Upper lobe of left lung (tissue), 6 donors: ENCODE measurements at regions not wholly inside any gene's neighbourhood (a gene's known extent, or its start where the extent isn't known, plus 50 kb on each side); places are given as distances from the start of the nearest gene placed in this dataset.
"Not testable (repeated sequence)": the region's sequence is repeated elsewhere in the genome, so short reads cannot be mapped to it uniquely, and the experiment has no call there.

Experiments
- ATAC-seq, 2 donors: fragments of 200-7000 bp; cut with Tn5 transposase; one replicate each; pipeline ENCODE4 v1.9.1; 2022; ENCODE audit warnings: mild to moderate bottlenecking in 2 of 2, moderate library complexity in 2 of 2; ENCODE audit not compliant: low FRiP score in 2 of 2
- DNase-seq, 2 donors: peaks; one replicate each; pipeline ENCODE4 v3.0.0-alpha.2; 2019 to 2020
- H3K27ac ChIP-seq, 4 donors: fragments of 200-600 bp; sonication (generic); one replicate each; pipeline ENCODE4 v1.5.1; 2016 to 2019
- H3K27me3 ChIP-seq, 4 donors: fragments of 200-600 bp; sonication (generic); one replicate each; pipeline ENCODE4 v1.5.1; 2017 to 2019
- H3K36me3 ChIP-seq, 4 donors: fragments of 200-600 bp; sonication (generic); one replicate each; pipeline ENCODE4 v1.5.1; 2016 to 2019
- H3K4me1 ChIP-seq, 4 donors: fragments of 200-600 bp; sonication (generic); one replicate each; pipeline ENCODE4 v1.5.1; 2018 to 2019
- H3K4me3 ChIP-seq, 4 donors: fragments of 200-600 bp; sonication (generic); one replicate each; pipeline ENCODE4 v1.5.1; 2017 to 2019; ENCODE audit warnings: mild to moderate bottlenecking in 2 of 4, moderate library complexity in 1 of 4
- H3K9me3 ChIP-seq, 4 donors: fragments of 200-600 bp; sonication (generic); one replicate each; pipeline ENCODE4 v1.5.1; 2018 to 2019
- CTCF ChIP-seq, 6 experiments: fragments of 450-650 bp in 4 of 6; fragments of 200-600 bp in 2 of 6; sonication (generic) in 2 of 6; IDR thresholded peaks; one replicate each; pipeline ENCODE4 v1.5.1; 2016 to 2019; ENCODE audit warnings: antibody characterized with exemption in 6 of 6
- EP300 ChIP-seq, 4 donors: sonication (generic); formaldehyde crosslinking; IDR thresholded peaks; one replicate each; pipeline ENCODE4 v1.5.1; 2017; ENCODE audit warnings: antibody characterized with exemption in 4 of 4, control low read depth in 2 of 4
- POLR2A ChIP-seq, 4 donors: fragments of 450-650 bp; IDR thresholded peaks; one replicate each; pipeline ENCODE4 v1.5.1; 2016 to 2017; ENCODE audit warnings: antibody characterized with exemption in 4 of 4, mild to moderate bottlenecking in 2 of 4
- POLR2AphosphoS5 ChIP-seq, 2 donors: sonication (generic); formaldehyde crosslinking; IDR thresholded peaks; one replicate each; pipeline ENCODE4 v1.5.1; 2017; ENCODE audit warnings: antibody characterized with exemption in 2 of 2
- WGBS, 2 donors: methylation state at CpG; one replicate each; pipeline ENCODE4 v1.1.5; 2017 to 2018; 5-methylcytosine and 5-hydroxymethylcytosine counted together
- donor health status: DM: no; HTN: no; CAD: no; lungs with moderate emphysema.
- donor health status: DM: no; HTN: yes; CAD: no; lungs with severe emphysema.

GRCh38 chr4:94068753-94069719 is 138.6 kb upstream of the SMARCAD1 start:
- no peak for TF ChIP-seq POLR2A (IDR thresholded peaks at IDR 0.05)
- no peak for TF ChIP-seq POLR2AphosphoS5 (IDR thresholded peaks at IDR 0.05)
- no peak for TF ChIP-seq EP300 (IDR thresholded peaks at IDR 0.05)
- no peak for TF ChIP-seq CTCF (IDR thresholded peaks at IDR 0.05)
- no peak overlapping the region for H3K27ac ChIP-seq
- H3K36me3 ChIP-seq, result no peaks in the 10 kb centered on the region
- H3K4me3 ChIP-seq, result no peak overlapping the region
- H3K4me1 ChIP-seq, result no peaks in the 10 kb centered on the region
- no peaks in the 10 kb centered on the region for H3K9me3 ChIP-seq
- H3K27me3 ChIP-seq, result no peaks in the 10 kb centered on the region
- 54 to 65% methylated on average over 8 of the region's 8 CpGs for WGBS, 2 donors
- ATAC-seq (no peak), DNase-seq (no peak)

GRCh38 chr4:94076498-94076897 is 131.2 kb upstream of the SMARCAD1 start:
- H3K36me3 ChIP-seq, result no peaks in the 10 kb centered on the region
- WGBS, 2 donors, result 56 to 81% methylated on average over 1 of the region's 1 CpG
- no peaks in the 10 kb centered on the region for H3K4me1 ChIP-seq
- H3K4me3 ChIP-seq, result no peak overlapping the region
- no peaks in the 10 kb centered on the region for H3K27me3 ChIP-seq
- H3K9me3 ChIP-seq, result peaks cover 0 to 5% (median 0%) of the 10 kb centered on the region in 4 donors
- no peak overlapping the region for H3K27ac ChIP-seq
- no peak for ATAC-seq
- no peak for DNase-seq
- TF ChIP-seq EP300 (IDR thresholded peaks at IDR 0.05), result no peak
- TF ChIP-seq POLR2AphosphoS5 (IDR thresholded peaks at IDR 0.05), result no peak
- no peak for TF ChIP-seq CTCF (IDR thresholded peaks at IDR 0.05)
- no peak for TF ChIP-seq POLR2A (IDR thresholded peaks at IDR 0.05)

GRCh38 chr4:94084155-94084554 is 123.5 kb upstream of the SMARCAD1 start:
- no peak for DNase-seq
- Histone ChIP-seq H3K4me1 (no peaks in the 10 kb centered on the region), H3K36me3 (no peaks in the 10 kb centered on the region), H3K27ac (no peak overlapping the region), H3K9me3 (peaks cover 0 to 5% (median 1%) of the 10 kb centered on the region in 4 donors), H3K4me3 (no peak overlapping the region), H3K27me3 (no peaks in the 10 kb centered on the region)
- no peak for TF ChIP-seq POLR2A (IDR thresholded peaks at IDR 0.05)
- TF ChIP-seq EP300 (IDR thresholded peaks at IDR 0.05), result no peak
- TF ChIP-seq CTCF (IDR thresholded peaks at IDR 0.05), result no peak
- no peak for TF ChIP-seq POLR2AphosphoS5 (IDR thresholded peaks at IDR 0.05)
- ATAC-seq, result no peak
- WGBS, 2 donors, result 80 to 93% methylated on average over 2 to 3 of the region's 3 CpGs

- H3K4me3 ChIP-seq, H3K4me1 ChIP-seq, H3K36me3 ChIP-seq, H3K27ac ChIP-seq, H3K27me3 ChIP-seq, ATAC-seq, H3K9me3 ChIP-seq: not testable (repeated sequence)
- peak in 1 of 2 donors; percentile 30 for DNase-seq
- 92 to 95% methylated on average over 8 of the region's 8 CpGs for WGBS, 2 donors
Observed at GRCh38 chr4:94099141-94099540, 108.5 kb upstream of the SMARCAD1 start.

GRCh38 chr4:94112644-94113043 is 95.0 kb upstream of the SMARCAD1 start:
- TF ChIP-seq EP300 (IDR thresholded peaks at IDR 0.05), result no peak
- no peak for TF ChIP-seq POLR2AphosphoS5 (IDR thresholded peaks at IDR 0.05)
- no peak for TF ChIP-seq POLR2A (IDR thresholded peaks at IDR 0.05)
- TF ChIP-seq CTCF (IDR thresholded peaks at IDR 0.05), result no peak
- no peak overlapping the region for H3K27ac ChIP-seq
- H3K4me1 ChIP-seq, result no peaks in the 10 kb centered on the region
- H3K36me3 ChIP-seq, result no peaks in the 10 kb centered on the region
- H3K4me3 ChIP-seq, result no peak overlapping the region
- no peaks in the 10 kb centered on the region for H3K9me3 ChIP-seq
- WGBS, 2 donors, result 74 to 82% methylated on average over 1 of the region's 1 CpG
- ATAC-seq (no peak), DNase-seq (no peak)
- H3K27me3 ChIP-seq, result no peaks in the 10 kb centered on the region
